OCI-LY1 (cell line): ENCODE measurements at regions not wholly inside any gene's neighbourhood (a gene's known extent, or its start where the extent isn't known, plus 50 kb on each side); places are given as distances from the start of the nearest gene placed in this dataset.

ENCODE experiments used
- H2AFZ ChIP-seq: fragments of 200-600 bp; sonication (generic), shearing (Covaris generic); 2 replicates; pipeline ENCODE4 v1.6.0; 2014; ENCODE audit warnings: antibody characterized with exemption, mild to moderate bottlenecking, low read length
- H3F3A ChIP-seq: fragments of 200-600 bp; sonication (generic), shearing (Covaris generic); 2 replicates; pipeline ENCODE4 v1.6.0; 2014; ENCODE audit warnings: mild to moderate bottlenecking, antibody characterized with exemption, low read length, moderate library complexity; ENCODE audit not compliant: insufficient read depth
- H3K27ac ChIP-seq: fragments of 200-600 bp; sonication (generic); 2 replicates; pipeline ENCODE4 v1.5.1; 2014; ENCODE audit warnings: low read length, mixed run types, mild to moderate bottlenecking, low read depth; ENCODE audit not compliant: poor library complexity, severe bottlenecking
- H3K27me3 ChIP-seq: fragments of 200-600 bp; sonication (generic); 2 replicates; pipeline ENCODE4 v1.6.0; 2014; ENCODE audit warnings: antibody characterized with exemption, mild to moderate bottlenecking, low read length, moderate library complexity; ENCODE audit not compliant: insufficient read depth
- H3K36me3 ChIP-seq: fragments of 200-600 bp; sonication (generic); 2 replicates; pipeline ENCODE4 v1.6.1; 2014; ENCODE audit warnings: mild to moderate bottlenecking, antibody characterized with exemption, low read length, moderate library complexity, mixed read lengths; ENCODE audit not compliant: insufficient read depth
- H3K4me1 ChIP-seq: fragments of 200-600 bp; sonication (generic); 2 replicates; pipeline ENCODE4 v1.5.1; 2014; ENCODE audit warnings: mild to moderate bottlenecking, low read length, moderate library complexity; ENCODE audit not compliant: insufficient read depth, severe bottlenecking
- H3K4me2 ChIP-seq: fragments of 200-600 bp; sonication (generic), shearing (Covaris generic); 2 replicates; pipeline ENCODE4 v1.6.1; 2014; ENCODE audit warnings: low read length
- H3K4me3 ChIP-seq: fragments of 200-600 bp; sonication (generic); 2 replicates; pipeline ENCODE4 v1.5.1; 2014; ENCODE audit warnings: low read length, low read depth, mild to moderate bottlenecking, mixed read lengths; ENCODE audit not compliant: poor library complexity, severe bottlenecking
- H3K79me2 ChIP-seq: fragments of 200-600 bp; shearing (Covaris generic); 2 replicates; pipeline ENCODE4 v1.6.1; 2016; ENCODE audit warnings: mixed run types, low read length, mixed read lengths; ENCODE audit not compliant: insufficient read depth
- H3K9ac ChIP-seq: fragments of 200-600 bp; sonication (generic), shearing (Covaris generic); 2 replicates; pipeline ENCODE4 v1.6.1; 2014; ENCODE audit warnings: mild to moderate bottlenecking, low read length, mixed read lengths
- H3K9me2 ChIP-seq: fragments of 200-600 bp; sonication (generic), shearing (Covaris generic); 2 replicates; pipeline ENCODE4 v1.6.1; 2014; ENCODE audit warnings: low read depth, mild to moderate bottlenecking, low read length, mixed read lengths
- H3K9me3 ChIP-seq: fragments of 200-600 bp; shearing (Covaris generic); 2 replicates; pipeline ENCODE4 v1.6.1; 2014; ENCODE audit warnings: low read length, mixed read lengths
- H4K20me1 ChIP-seq: fragments of 200-600 bp; sonication (generic), shearing (Covaris generic); 2 replicates; pipeline ENCODE4 v1.6.0; 2016; ENCODE audit warnings: mild to moderate bottlenecking, low read length; ENCODE audit not compliant: insufficient read depth
- CTCF ChIP-seq: fragments of 200-600 bp; sonication (generic), shearing (Covaris generic); IDR thresholded peaks from 2 replicates; pipeline ENCODE4 v1.5.1; 2017; ENCODE audit warnings: mild to moderate bottlenecking, antibody characterized with exemption, low read length, moderate library complexity, mixed read lengths
- EZH2 ChIP-seq: fragments of 200-600 bp; sonication (generic), shearing (Covaris generic); IDR thresholded peaks from 2 replicates; pipeline ENCODE4 v1.8.0; 2017; ENCODE audit warnings: borderline replicate concordance, mixed run types, mild to moderate bottlenecking, antibody characterized with exemption, low read length, moderate library complexity, mixed read lengths

DNA sequence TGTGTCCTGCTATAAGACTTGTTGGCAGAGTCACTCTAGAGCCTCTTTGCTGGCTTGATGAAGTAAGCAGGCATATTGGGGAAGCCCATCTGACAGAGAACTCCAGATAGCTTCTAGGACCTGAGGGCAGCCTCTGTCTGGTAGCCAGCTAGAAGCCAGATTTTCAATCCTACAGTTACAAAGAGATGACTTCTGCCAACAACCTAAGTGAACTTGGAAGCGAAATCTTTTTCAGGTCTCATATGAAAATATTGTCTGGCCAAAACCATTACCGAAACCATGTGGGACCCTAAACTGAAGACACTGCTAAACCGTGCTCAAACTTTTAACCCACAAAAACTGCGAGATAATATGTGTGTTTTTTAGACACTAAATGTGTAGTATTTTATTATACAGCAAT lies 140.9 kb downstream of the MRPS30 start:
- Histone ChIP-seq H3K4me3 (no peak overlapping the region), H4K20me1 (no peaks in the 10 kb centered on the region), H3F3A (no peaks in the 10 kb centered on the region), H3K4me1 (no peaks in the 10 kb centered on the region), H3K9me2 (no peaks in the 10 kb centered on the region), H3K9me3 (no peaks in the 10 kb centered on the region), H3K27me3 (no peaks in the 10 kb centered on the region), H3K36me3 (no peaks in the 10 kb centered on the region), H3K9ac (no peak overlapping the region), H2AFZ (no peak overlapping the region), H3K4me2 (no peak overlapping the region), H3K79me2 (no peaks in the 10 kb centered on the region), H3K27ac (no peak overlapping the region)
- no peak for TF ChIP-seq CTCF
- no peak for TF ChIP-seq EZH2

- no peak overlapping the region for H3K4me3 ChIP-seq
- H3K9me2 ChIP-seq = no peaks in the 10 kb centered on the region
- no peaks in the 10 kb centered on the region for H3K4me1 ChIP-seq
- TF ChIP-seq EZH2 (no peak), CTCF (no peak)
- H3K79me2 ChIP-seq = no peaks in the 10 kb centered on the region
- H3F3A ChIP-seq = no peaks in the 10 kb centered on the region
- H3K9ac ChIP-seq = no peak overlapping the region
- H3K27ac ChIP-seq = no peak overlapping the region
- no peak overlapping the region for H2AFZ ChIP-seq
- H3K27me3 ChIP-seq = no peaks in the 10 kb centered on the region
- H4K20me1 ChIP-seq = no peaks in the 10 kb centered on the region
- H3K4me2 ChIP-seq = no peak overlapping the region
- no peaks in the 10 kb centered on the region for H3K9me3 ChIP-seq
- H3K36me3 ChIP-seq = no peaks in the 10 kb centered on the region
Measured at GRCh38 chr5:44951371-44951770, 142.6 kb downstream of the MRPS30 start.

GRCh38 chr5:44952376-44952775 lies 143.6 kb downstream of the MRPS30 start:
- Histone ChIP-seq H3F3A (no peaks in the 10 kb centered on the region), H3K9ac (no peak overlapping the region), H3K9me3 (no peaks in the 10 kb centered on the region), H3K27ac (no peak overlapping the region), H3K4me1 (no peaks in the 10 kb centered on the region), H3K9me2 (no peaks in the 10 kb centered on the region), H3K27me3 (no peaks in the 10 kb centered on the region), H3K79me2 (no peaks in the 10 kb centered on the region), H3K4me2 (no peak overlapping the region), H3K36me3 (no peaks in the 10 kb centered on the region), H3K4me3 (no peak overlapping the region), H2AFZ (no peak overlapping the region), H4K20me1 (no peaks in the 10 kb centered on the region)
- peak; percentile 68 for TF ChIP-seq CTCF
- no peak for TF ChIP-seq EZH2
